SK-N-MC (cell line): ENCODE measurements at regions not wholly inside any gene's neighbourhood (a gene's known extent, or its start where the extent isn't known, plus 50 kb on each side); places are given as distances from the start of the nearest gene placed in this dataset.

Experiments
- DNase-seq: peaks from one replicate; pipeline ENCODE4 v3.0.0-alpha.2; 2011; ENCODE audit warnings: low read depth, low spot score
- H3K27ac ChIP-seq: fragments of 200-600 bp; sonication (generic); 2 replicates; pipeline ENCODE4 v1.5.1; 2016; ENCODE audit warnings: mixed run types
- H3K36me3 ChIP-seq: fragments of 200-600 bp; sonication (generic); 2 replicates; pipeline ENCODE4 v1.6.1; 2017; ENCODE audit warnings: antibody characterized with exemption, low read length, mixed read lengths; ENCODE audit not compliant: insufficient read depth
- H3K4me3 ChIP-seq: fragments of 200-600 bp; sonication (generic); 2 replicates; pipeline ENCODE4 v1.5.1; 2016
- H3K9ac ChIP-seq: fragments of 200-600 bp; sonication (generic); 2 replicates; pipeline ENCODE4 v1.8.0; 2017; ENCODE audit warnings: mixed run types, mixed read lengths; ENCODE audit not compliant: insufficient read length
- H3K9me3 ChIP-seq: fragments of 200-600 bp; sonication (generic); 2 replicates; pipeline ENCODE4 v1.6.1; 2017; ENCODE audit warnings: low read depth, mild to moderate bottlenecking, antibody characterized with exemption, low read length, moderate library complexity, mixed read lengths
- EZH2 ChIP-seq: fragments of 200-600 bp; sonication (generic); IDR thresholded peaks from one replicate; pipeline ENCODE4 v1.6.1; 2017; ENCODE audit warnings: antibody characterized with exemption
- FOXP2 ChIP-seq: optimal IDR thresholded peaks from 2 replicates; pipeline ENCODE3; 2011; ENCODE audit warnings: mild to moderate bottlenecking, moderate library complexity; ENCODE audit not compliant: insufficient read depth; ENCODE audit errors: extremely low read length, control extremely low read depth
- POLR2AphosphoS5 ChIP-seq: IDR thresholded peaks from 2 replicates; pipeline ENCODE4 v1.6.1; 2012; ENCODE audit warnings: mild to moderate bottlenecking, low read depth, low read length, borderline replicate concordance

DNA sequence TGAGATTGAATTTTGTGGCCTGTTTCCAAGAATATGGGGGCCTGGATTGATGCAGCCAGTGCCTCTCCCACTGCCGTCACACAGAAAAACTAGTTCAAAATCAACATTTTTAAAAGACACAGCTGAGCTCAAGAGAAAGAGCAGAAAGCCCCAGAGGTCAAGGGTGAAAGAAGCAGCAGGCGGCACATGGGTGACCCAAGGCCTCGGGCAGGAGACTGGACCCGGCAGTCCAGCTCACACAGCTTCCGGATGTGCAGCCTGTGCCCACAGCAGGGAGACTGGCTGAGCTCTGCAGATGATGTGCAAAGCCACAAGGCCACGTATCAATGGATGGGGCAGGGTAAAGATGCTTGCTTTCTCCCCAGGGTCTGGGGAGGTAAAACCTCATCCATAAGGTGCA lies 50.4 kb upstream of the RNF32 start:
- DNase-seq = no peak
- no peak overlapping the region for H3K27ac ChIP-seq
- H3K9me3 ChIP-seq = no peaks in the 10 kb centered on the region
- no peak overlapping the region for H3K4me3 ChIP-seq
- H3K36me3 ChIP-seq = no peaks in the 10 kb centered on the region
- no peak overlapping the region for H3K9ac ChIP-seq
- TF ChIP-seq EZH2 (no peak), FOXP2 (no peak), POLR2AphosphoS5 (no peak)

DNA sequence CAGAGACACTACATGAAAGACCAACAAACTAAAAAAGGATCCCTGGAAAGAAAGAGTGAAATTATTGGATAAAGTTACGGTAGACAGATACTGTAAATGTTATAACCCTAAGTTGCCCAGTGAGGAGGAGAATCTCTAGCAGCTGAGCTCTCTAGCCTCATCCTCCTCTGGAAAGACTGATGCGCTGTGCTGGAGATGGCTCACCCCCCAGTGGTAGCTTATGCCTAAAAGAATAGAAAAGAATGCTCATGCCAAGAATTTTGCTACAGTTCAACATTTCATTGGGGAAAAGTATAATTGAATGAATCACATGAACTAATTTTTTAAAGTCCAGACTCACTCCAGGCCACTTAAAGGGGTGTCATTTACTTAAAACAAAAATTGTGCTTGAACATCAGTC lies 50.8 kb upstream of the RNF32 start:
- Histone ChIP-seq H3K9ac (no peak overlapping the region), H3K9me3 (no peaks in the 10 kb centered on the region), H3K27ac (no peak overlapping the region), H3K36me3 (no peaks in the 10 kb centered on the region), H3K4me3 (no peak overlapping the region)
- no peak for TF ChIP-seq POLR2AphosphoS5
- no peak for DNase-seq

DNA sequence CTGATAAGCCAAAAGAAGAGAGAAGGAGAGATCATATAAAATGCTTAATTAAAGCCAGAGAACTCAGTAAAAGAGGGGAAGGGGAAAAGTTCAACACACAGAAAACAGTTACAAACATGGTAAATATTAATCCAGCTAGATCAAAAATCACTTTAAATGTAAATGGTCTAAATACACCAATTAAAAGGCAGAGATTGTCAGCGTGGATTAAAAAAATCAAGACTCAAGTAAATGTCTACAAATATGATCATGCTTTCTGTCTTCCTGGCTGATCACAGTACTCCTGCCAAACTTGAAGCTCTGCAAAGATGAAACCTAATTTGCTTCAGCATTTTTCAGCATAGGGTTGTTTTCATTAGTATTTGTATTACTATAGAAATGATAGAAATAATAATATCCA lies 54.6 kb upstream of the RNF32 start:
- no peak for TF ChIP-seq EZH2
- no peak for TF ChIP-seq FOXP2
- no peak for TF ChIP-seq POLR2AphosphoS5
- no peak overlapping the region for H3K4me3 ChIP-seq
- no peaks in the 10 kb centered on the region for H3K9me3 ChIP-seq
- DNase-seq = no peak
- no peak overlapping the region for H3K27ac ChIP-seq
- H3K9ac ChIP-seq = no peak overlapping the region
- H3K36me3 ChIP-seq = no peaks in the 10 kb centered on the region

DNA sequence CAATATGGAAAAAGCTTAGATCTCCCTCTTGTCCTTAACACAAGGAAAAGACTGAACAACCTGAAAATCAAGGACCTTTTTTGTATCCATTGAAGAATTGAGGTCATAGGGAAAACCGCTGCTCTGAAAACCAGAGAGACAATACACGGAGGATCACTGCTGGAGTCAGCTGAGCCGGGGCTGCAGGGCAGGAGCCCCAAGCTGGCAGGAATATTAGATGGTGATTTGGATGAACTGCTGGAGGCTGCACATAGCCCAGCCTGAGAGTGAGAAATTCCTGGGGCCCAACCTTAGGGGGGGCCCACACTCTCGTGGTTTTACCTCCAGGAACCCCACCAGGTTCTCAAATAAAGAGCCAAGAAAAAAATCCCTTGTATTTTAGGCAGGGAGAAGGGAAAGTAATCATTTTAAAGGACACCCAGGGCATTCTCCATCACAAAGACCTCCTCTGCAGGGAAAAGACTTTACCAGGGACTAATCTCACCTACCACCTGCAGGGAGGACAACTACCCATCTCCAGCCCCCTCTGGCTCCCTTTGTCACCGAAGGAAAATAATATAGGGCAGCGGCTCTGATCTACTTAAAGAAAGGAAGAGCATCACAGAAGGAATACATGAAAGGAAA lies 55.4 kb upstream of the RNF32 start:
- Histone ChIP-seq H3K27ac (no peak overlapping the region), H3K36me3 (no peaks in the 10 kb centered on the region), H3K9ac (no peak overlapping the region), H3K9me3 (no peaks in the 10 kb centered on the region), H3K4me3 (no peak overlapping the region)
- no peak for DNase-seq
- TF ChIP-seq FOXP2 (no peak), POLR2AphosphoS5 (no peak), EZH2 (no peak)

DNA sequence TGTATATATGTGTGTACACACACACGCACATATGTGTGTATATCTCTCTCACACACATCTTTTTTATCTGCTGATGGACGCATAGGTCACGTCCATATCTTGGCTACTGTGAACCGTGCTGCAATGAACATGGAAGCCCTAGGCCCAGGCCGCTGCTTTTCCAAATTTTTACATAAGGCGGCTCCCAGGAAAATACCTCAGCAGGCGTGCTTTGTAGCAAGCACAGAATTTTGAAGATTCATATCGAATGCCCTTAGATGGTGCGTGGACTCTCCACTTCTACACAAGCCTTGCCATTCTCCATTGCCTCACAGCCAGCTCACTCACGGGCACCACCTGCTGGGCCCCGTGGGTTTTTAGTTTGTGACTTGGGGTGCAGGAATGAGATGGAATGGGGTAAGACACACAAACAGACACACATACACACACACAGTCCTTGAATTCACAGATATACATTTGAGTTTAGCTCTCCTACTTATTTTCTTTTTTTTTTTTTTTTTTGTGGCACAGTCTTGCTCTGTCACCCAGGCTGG lies 57.9 kb upstream of the RNF32 start:
- Histone ChIP-seq H3K4me3 (no peak overlapping the region), H3K9me3 (no peaks in the 10 kb centered on the region), H3K9ac (no peak overlapping the region), H3K36me3 (no peaks in the 10 kb centered on the region), H3K27ac (no peak overlapping the region)
- no peak for DNase-seq
- TF ChIP-seq POLR2AphosphoS5 (no peak), FOXP2 (no peak)

DNA sequence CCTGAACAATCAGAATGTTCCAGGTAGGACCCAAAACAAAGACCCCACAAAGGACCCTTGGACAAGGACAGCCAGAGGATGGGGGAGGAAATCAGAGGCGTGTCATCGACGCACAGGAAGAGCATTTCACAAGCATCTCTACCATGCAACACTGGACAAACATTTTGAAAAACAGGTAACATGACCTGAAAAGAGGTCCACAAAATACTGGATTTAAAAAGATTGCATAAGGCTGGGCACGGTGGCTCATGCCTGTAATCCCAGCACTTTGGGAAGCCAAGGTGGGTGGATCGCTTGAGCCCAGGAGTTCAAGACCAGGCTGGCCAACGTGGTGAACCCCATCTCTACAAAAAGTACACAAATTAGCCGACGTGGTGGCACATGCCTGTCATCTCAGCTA lies 60.5 kb upstream of the RNF32 start:
- no peak for TF ChIP-seq FOXP2
- TF ChIP-seq EZH2 = no peak
- no peak for TF ChIP-seq POLR2AphosphoS5
- H3K4me3 ChIP-seq = no peak overlapping the region

DNA sequence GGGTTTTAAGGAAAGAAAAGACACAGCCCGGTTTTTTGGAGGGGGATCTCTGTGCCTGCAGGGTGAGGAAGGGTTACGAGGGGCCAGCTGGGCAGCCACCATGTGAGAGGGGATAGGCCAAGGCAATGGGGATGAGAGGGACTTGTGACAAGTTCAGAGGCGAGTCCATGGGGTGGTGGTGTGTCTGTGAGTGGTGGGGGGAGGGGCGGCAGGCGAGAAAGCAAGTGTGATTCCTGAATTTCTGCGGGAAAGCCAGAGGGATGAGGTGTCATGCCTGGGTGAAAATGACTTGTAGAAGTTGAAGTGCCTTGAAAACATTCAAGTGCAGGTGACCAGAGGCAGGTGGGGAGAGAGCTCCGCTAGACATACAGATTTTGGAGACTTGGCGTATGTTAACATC lies 61.0 kb upstream of the RNF32 start:
- no peak overlapping the region for H3K9ac ChIP-seq
- DNase-seq = no peak
- no peaks in the 10 kb centered on the region for H3K9me3 ChIP-seq
- H3K36me3 ChIP-seq = no peaks in the 10 kb centered on the region
- TF ChIP-seq POLR2AphosphoS5 = no peak
- no peak for TF ChIP-seq EZH2
- TF ChIP-seq FOXP2 = no peak
- no peak overlapping the region for H3K4me3 ChIP-seq
- no peak overlapping the region for H3K27ac ChIP-seq

More for the DNA sequence above, 60.5 kb upstream of the RNF32 start:
- H3K9me3 ChIP-seq = no peaks in the 10 kb centered on the region
- H3K9ac ChIP-seq = no peak overlapping the region
- H3K27ac ChIP-seq = no peak overlapping the region
- DNase-seq = no peak
- no peaks in the 10 kb centered on the region for H3K36me3 ChIP-seq

DNA sequence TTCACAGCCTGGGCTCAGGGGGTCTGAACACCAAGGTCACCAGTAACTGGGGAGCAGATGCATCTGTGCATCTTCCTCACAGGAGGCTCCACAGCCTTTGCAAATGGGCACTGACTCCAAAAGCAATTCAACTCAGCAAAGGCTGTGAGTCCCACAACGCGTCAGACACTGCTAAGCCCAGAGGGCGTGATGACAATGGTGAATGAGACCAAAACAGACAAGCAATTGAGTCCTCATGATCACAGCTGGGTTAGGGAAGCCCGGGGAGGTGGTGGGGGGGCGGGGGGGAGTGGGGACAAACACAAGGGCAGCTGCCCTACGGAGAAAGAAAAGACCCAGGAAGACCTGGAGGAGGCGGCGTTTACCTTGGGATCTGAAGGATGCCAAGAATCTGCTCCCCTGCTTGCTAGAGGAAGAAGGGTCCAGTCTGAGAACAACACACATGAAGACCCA lies 61.6 kb upstream of the RNF32 start:
- TF ChIP-seq EZH2 (no peak), FOXP2 (no peak), POLR2AphosphoS5 (no peak)

DNA sequence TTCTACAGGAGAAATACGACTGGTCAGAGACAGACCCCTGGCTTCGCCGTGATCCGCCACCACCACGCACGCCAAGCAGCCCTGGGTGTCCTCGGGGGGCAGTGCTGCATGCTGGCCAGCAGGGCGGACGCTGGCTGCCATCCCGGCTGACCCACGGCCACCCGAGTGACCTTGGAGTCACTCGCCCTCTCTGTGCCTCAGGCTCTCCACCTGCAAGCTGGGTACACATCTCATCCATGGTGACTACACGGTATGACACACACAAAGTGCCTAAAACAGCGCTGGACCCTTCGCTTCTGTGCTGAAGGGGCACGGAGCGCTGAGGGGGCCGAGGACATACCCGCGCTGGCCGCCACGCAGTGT lies 62.0 kb upstream of the RNF32 start:
- no peak for DNase-seq
- H3K27ac ChIP-seq = no peak overlapping the region
- H3K36me3 ChIP-seq = no peaks in the 10 kb centered on the region
- 0 out of 2 replicates have a peak, but pooled peaks cover 3% of the 10 kb centered on the region for H3K9me3 ChIP-seq
- no peak overlapping the region for H3K9ac ChIP-seq
- TF ChIP-seq FOXP2 (no peak), EZH2 (no peak), POLR2AphosphoS5 (no peak)
- no peak overlapping the region for H3K4me3 ChIP-seq

More for the DNA sequence above, 61.6 kb upstream of the RNF32 start:
- H3K27ac ChIP-seq = no peak overlapping the region
- DNase-seq = no peak
- H3K9ac ChIP-seq = no peak overlapping the region
- H3K36me3 ChIP-seq = no peaks in the 10 kb centered on the region
- no peak overlapping the region for H3K4me3 ChIP-seq
- 0 out of 2 replicates have a peak, but pooled peaks cover 3% of the 10 kb centered on the region for H3K9me3 ChIP-seq
